CD4-positive, alpha-beta T cell (primary cell): ENCODE measurements at regions not wholly inside any gene's neighbourhood (a gene's known extent, or its start where the extent isn't known, plus 50 kb on each side); places are given as distances from the start of the nearest gene placed in this dataset.

ENCODE experiments used
- ATAC-seq: fragments of 200-7000 bp; cut with Tn5 transposase; one replicate; pipeline ENCODE4 v1.10.0; 2022; ENCODE audit warnings: mild to moderate bottlenecking; ENCODE audit not compliant: poor library complexity
- CTCF ChIA-PET: fragments of 350-600 bp; sonication (Branson Sonifier 250); formaldehyde crosslinking; loops from one replicate; lab custom pipeline; 2021; ENCODE audit warnings: antibody characterized with exemption, inconsistent platforms; lab: Charles Lee
- POLR2A ChIA-PET: fragments of 350-600 bp; sonication (Branson Sonifier 250); formaldehyde crosslinking; loops from one replicate; lab custom pipeline; 2021; ENCODE audit warnings: antibody characterized with exemption, inconsistent platforms; lab: Charles Lee
- DNase-seq, 14 experiments: peaks; one replicate each; pipeline ENCODE4 v3.0.0-alpha.2; 2013 to 2020; ENCODE audit warnings: mixed read lengths in 2 of 14
- H3K27ac ChIP-seq, 2 donors: one replicate each; pipeline versions ENCODE4 v1.5.1 to v1.7.0; 2013; ENCODE audit warnings: low read length in 2 of 2, low read depth in 1 of 2, mild to moderate bottlenecking in 1 of 2
- H3K27me3 ChIP-seq, 2 experiments: 1 replicate in 1 of 2; 2 replicates in 1 of 2; pipeline versions ENCODE4 v1.6.1 to v1.7.0; 2013; ENCODE audit warnings: low read length in 2 of 2, control low read depth in 1 of 2, mild to moderate bottlenecking in 1 of 2, moderate library complexity in 1 of 2; ENCODE audit not compliant: insufficient read depth in 2 of 2, control insufficient read depth in 1 of 2
- H3K36me3 ChIP-seq: one replicate; pipeline ENCODE4 v1.6.1; 2013; ENCODE audit warnings: low read length, control low read depth; ENCODE audit not compliant: insufficient read depth
- H3K4me1 ChIP-seq: one replicate; pipeline ENCODE4 v1.6.1; 2013; ENCODE audit warnings: low read length, control low read depth; ENCODE audit not compliant: insufficient read depth
- H3K4me3 ChIP-seq: one replicate; pipeline ENCODE4 v1.5.1; 2013; ENCODE audit warnings: mild to moderate bottlenecking, low read length, moderate library complexity
- H3K9me3 ChIP-seq, 2 experiments: 1 replicate in 1 of 2; 2 replicates in 1 of 2; pipeline versions ENCODE4 v1.6.1 to v1.7.0; 2013; ENCODE audit warnings: low read length in 2 of 2, mild to moderate bottlenecking in 2 of 2, control low read depth in 1 of 2, moderate library complexity in 1 of 2; ENCODE audit not compliant: control insufficient read depth in 1 of 2, insufficient read depth in 1 of 2
- H3K27ac Mint-ChIP-seq: one replicate; pipeline ENCODE4 v1.8.0; 2020; ENCODE audit warnings: mixed read lengths
- H3K27me3 Mint-ChIP-seq: one replicate; pipeline ENCODE4 v1.8.0; 2021; ENCODE audit warnings: mixed read lengths
- H3K36me3 Mint-ChIP-seq: one replicate; pipeline ENCODE4 v1.8.0; 2021; ENCODE audit warnings: low read depth, mixed read lengths
- H3K4me1 Mint-ChIP-seq: one replicate; pipeline ENCODE4 v1.8.0; 2021; ENCODE audit warnings: low read depth, mixed read lengths
- H3K4me3 Mint-ChIP-seq: one replicate; pipeline ENCODE4 v1.8.0; 2020; ENCODE audit warnings: mild to moderate bottlenecking, mixed read lengths
- H3K9me3 Mint-ChIP-seq: one replicate; pipeline ENCODE4 v1.8.0; 2020; ENCODE audit warnings: mixed read lengths
- intact Hi-C, 2 experiments: fragments of 100-400 bp; cut with DNase I in 1 of 2; cut with micrococcal nuclease in 1 of 2; formaldehyde crosslinking; loops; one replicate each; pipeline versions ENCODE4 v1.15.1 to v1.9.0; 2023 to 2025; cut with DNase I, micrococcal nuclease
- TF ChIP-seq, protein P1 (sequence below): fragments of 200-600 bp; IDR thresholded peaks from one replicate; pipeline ENCODE4 v1.8.0; 2022; ENCODE audit warnings: antibody characterized with exemption, mild to moderate bottlenecking

DNA sequence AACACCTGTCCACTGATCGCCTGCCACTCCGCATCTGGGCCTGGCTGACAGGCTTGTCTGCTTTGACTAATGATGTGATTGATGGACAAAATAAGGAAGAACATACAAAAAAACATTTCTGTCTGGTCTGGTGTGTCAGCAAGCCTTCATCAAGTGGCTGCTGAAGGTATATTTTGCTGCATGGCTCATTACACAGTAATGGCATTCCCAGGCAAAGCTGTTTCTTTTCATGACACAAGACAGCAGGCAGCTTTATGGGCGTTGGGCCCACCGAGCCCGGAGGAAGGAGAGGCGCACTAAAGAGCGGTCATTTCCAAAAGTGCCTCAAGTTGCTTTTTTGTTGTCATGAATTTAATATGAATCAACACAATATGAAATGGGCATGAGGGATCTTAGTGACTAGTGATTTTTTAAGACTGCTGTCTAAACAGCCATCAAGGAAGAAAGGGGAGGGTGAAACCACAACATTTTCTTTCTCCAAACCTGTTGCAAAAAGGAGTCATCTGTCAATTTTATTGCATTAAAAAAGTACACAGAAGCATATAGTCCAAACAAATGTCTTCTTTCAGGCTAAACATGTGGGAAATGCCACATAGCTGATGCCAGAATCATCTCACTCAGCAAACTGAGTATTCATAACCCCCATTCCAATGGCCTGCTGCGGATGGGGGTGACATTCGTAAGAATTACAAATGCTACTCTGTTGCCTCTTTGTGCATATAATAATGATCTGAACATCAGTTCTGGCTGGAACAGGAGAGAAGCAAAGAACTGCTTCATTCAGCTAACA is 476.6 kb downstream of the ZNF536 start:
- no peaks in the 10 kb centered on the region for H3K27me3 ChIP-seq
- H3K4me1 ChIP-seq, result no peaks in the 10 kb centered on the region
- ATAC-seq (no peak), DNase-seq (no peak)
- no peak overlapping the region for H3K27ac ChIP-seq
- POLR2A ChIA-PET, result no interaction called here
- no peaks in the 10 kb centered on the region for H3K36me3 ChIP-seq
- H3K27ac Mint-ChIP-seq, result no peak overlapping the region
- H3K4me3 Mint-ChIP-seq, result no peak overlapping the region
- no peaks in the 10 kb centered on the region for H3K9me3 Mint-ChIP-seq
- intact Hi-C loops, result no loop called here
- CTCF ChIA-PET, result no interaction called here
- TF ChIP-seq, protein P1, sequence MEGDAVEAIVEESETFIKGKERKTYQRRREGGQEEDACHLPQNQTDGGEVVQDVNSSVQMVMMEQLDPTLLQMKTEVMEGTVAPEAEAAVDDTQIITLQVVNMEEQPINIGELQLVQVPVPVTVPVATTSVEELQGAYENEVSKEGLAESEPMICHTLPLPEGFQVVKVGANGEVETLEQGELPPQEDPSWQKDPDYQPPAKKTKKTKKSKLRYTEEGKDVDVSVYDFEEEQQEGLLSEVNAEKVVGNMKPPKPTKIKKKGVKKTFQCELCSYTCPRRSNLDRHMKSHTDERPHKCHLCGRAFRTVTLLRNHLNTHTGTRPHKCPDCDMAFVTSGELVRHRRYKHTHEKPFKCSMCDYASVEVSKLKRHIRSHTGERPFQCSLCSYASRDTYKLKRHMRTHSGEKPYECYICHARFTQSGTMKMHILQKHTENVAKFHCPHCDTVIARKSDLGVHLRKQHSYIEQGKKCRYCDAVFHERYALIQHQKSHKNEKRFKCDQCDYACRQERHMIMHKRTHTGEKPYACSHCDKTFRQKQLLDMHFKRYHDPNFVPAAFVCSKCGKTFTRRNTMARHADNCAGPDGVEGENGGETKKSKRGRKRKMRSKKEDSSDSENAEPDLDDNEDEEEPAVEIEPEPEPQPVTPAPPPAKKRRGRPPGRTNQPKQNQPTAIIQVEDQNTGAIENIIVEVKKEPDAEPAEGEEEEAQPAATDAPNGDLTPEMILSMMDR, result no peak
- H3K27me3 Mint-ChIP-seq, result no peaks in the 10 kb centered on the region
- H3K4me1 Mint-ChIP-seq, result no peaks in the 10 kb centered on the region
- no peaks in the 10 kb centered on the region for H3K9me3 ChIP-seq
- H3K4me3 ChIP-seq, result no peak overlapping the region
- no peaks in the 10 kb centered on the region for H3K36me3 Mint-ChIP-seq

DNA sequence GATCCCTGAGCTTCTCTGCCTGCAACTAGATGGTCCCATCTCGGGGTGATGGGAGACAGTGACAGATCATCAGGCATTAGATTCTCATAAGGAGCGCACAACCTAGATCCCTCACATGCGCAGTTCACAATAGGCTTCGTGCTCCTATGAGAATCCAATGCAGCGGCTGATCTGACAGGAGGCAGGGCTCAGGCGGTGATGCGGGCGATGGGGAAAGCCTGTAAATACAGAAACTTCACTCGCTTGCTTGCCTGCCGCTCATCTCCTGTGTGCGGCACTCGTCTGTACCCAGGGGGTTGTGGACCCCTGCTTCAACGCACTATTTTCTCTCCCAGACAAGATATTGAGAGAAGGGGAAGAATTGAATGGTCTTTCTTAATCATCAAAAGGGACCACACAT is 473.9 kb downstream of the ZNF536 start:
- intact Hi-C loops, result no loop called here
- H3K36me3 Mint-ChIP-seq, result no peaks in the 10 kb centered on the region
- Histone ChIP-seq H3K4me3 (no peak overlapping the region), H3K36me3 (no peaks in the 10 kb centered on the region), H3K9me3 (no peaks in the 10 kb centered on the region), H3K4me1 (no peaks in the 10 kb centered on the region), H3K27me3 (no peaks in the 10 kb centered on the region), H3K27ac (no peak overlapping the region)
- DNase-seq, result no peak
- no peaks in the 10 kb centered on the region for H3K27me3 Mint-ChIP-seq
- H3K4me3 Mint-ChIP-seq, result no peak overlapping the region
- no peaks in the 10 kb centered on the region for H3K9me3 Mint-ChIP-seq
- H3K27ac Mint-ChIP-seq, result no peak overlapping the region
- ChIA-PET CTCF (no interaction called here), POLR2A (no interaction called here)
- TF ChIP-seq, protein P1, result no peak
- H3K4me1 Mint-ChIP-seq, result no peaks in the 10 kb centered on the region
- no peak for ATAC-seq

DNA sequence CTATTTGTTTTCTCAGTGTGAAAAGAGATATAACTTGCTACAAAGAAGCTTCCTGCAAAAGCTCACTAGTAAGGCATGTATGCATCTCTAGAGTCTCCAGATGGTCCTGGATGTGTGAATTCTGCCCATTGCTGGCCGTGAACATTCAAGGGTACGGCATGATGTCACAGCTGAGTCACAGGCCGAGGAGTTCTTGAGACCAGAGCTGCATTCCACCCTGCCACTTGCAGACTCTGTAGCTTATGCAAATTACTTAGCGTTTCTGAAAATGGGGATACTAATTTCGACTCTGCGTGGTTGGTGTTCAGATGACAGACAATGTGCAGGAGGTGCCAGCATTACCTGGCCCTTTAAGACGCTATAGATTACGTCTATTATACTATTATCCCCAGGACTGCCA is 470.7 kb downstream of the ZNF536 start:
- DNase-seq (no peak), ATAC-seq (no peak)
- Mint-ChIP-seq H3K4me3 (no peak overlapping the region), H3K4me1 (no peaks in the 10 kb centered on the region), H3K36me3 (no peaks in the 10 kb centered on the region), H3K27ac (no peak overlapping the region), H3K27me3 (peaks cover 3% of the 10 kb centered on the region), H3K9me3 (no peaks in the 10 kb centered on the region)
- Histone ChIP-seq H3K9me3 (no peaks in the 10 kb centered on the region), H3K4me3 (no peak overlapping the region), H3K4me1 (no peaks in the 10 kb centered on the region), H3K27ac (no peak overlapping the region), H3K27me3 (no peaks in the 10 kb centered on the region), H3K36me3 (no peaks in the 10 kb centered on the region)
- intact Hi-C loops, result no loop called here
- TF ChIP-seq, protein P1, result no peak
- CTCF ChIA-PET, result no interaction called here
- POLR2A ChIA-PET, result no interaction called here
